Left ventricle myocardium inferior (tissue), 1 donor: ENCODE measurements at regions not wholly inside any gene's neighbourhood (a gene's known extent, or its start where the extent isn't known, plus 50 kb on each side); places are given as distances from the start of the nearest gene placed in this dataset.

Experiments used
- DNase-seq: peaks from one replicate; pipeline ENCODE4 v3.0.0-alpha.2; 2020
- H3K27ac ChIP-seq: fragments of 200-600 bp; replicated peaks from 2 replicates; pipeline ENCODE4 v1.8.0; 2021
- H3K27me3 ChIP-seq: fragments of 200-600 bp; 2 replicates; pipeline ENCODE4 v1.8.0; 2021; ENCODE audit warnings: low read depth
- H3K36me3 ChIP-seq: fragments of 200-600 bp; 2 replicates; pipeline ENCODE4 v1.8.0; 2021
- H3K4me1 ChIP-seq: fragments of 200-600 bp; 2 replicates; pipeline ENCODE4 v1.8.0; 2021
- H3K4me3 ChIP-seq: fragments of 200-600 bp; 2 replicates; pipeline ENCODE4 v1.8.0; 2021; ENCODE audit warnings: mild to moderate bottlenecking, moderate library complexity
- H3K9me3 ChIP-seq: fragments of 200-600 bp; replicated peaks from 2 replicates; pipeline ENCODE4 v1.8.0; 2021
- CTCF ChIP-seq: fragments of 200-600 bp; IDR thresholded peaks from 2 replicates; pipeline ENCODE4 v1.8.0; 2021; ENCODE audit warnings: antibody characterized with exemption, mild to moderate bottlenecking, borderline replicate concordance
- intact Hi-C: fragments of 100-400 bp; cut with micrococcal nuclease; formaldehyde crosslinking; loops from one replicate; pipeline ENCODE4 v1.11.0; 2022
- donor health status: DM: no; HTN: yes; CAD: no; lungs with severe emphysema.

GRCh38 chr2:57776916-57777315 is 269.7 kb upstream of the VRK2 start:
- no peaks in the 10 kb centered on the region for H3K4me1 ChIP-seq
- intact Hi-C loops = no loop called here
- no peaks in the 10 kb centered on the region for H3K9me3 ChIP-seq

GRCh38 chr2:57782587-57782986 is 264.0 kb upstream of the VRK2 start:
- TF ChIP-seq CTCF = no peak
- no peaks in the 10 kb centered on the region for H3K27me3 ChIP-seq
- H3K9me3 ChIP-seq = no peaks in the 10 kb centered on the region
- H3K4me1 ChIP-seq = no peaks in the 10 kb centered on the region
- intact Hi-C loops = no loop called here
- H3K4me3 ChIP-seq = no peak overlapping the region
- H3K27ac ChIP-seq = no peak overlapping the region
- H3K36me3 ChIP-seq = no peaks in the 10 kb centered on the region
- no peak for DNase-seq

More at GRCh38 chr2:57776916-57777315, 269.7 kb upstream of the VRK2 start:
- TF ChIP-seq CTCF = no peak
- Histone ChIP-seq H3K27ac (no peak overlapping the region), H3K4me3 (no peak overlapping the region), H3K27me3 (no peaks in the 10 kb centered on the region), H3K36me3 (no peaks in the 10 kb centered on the region)
- no peak for DNase-seq

- Histone ChIP-seq H3K36me3 (no peaks in the 10 kb centered on the region), H3K4me1 (no peaks in the 10 kb centered on the region), H3K4me3 (no peak overlapping the region), H3K27ac (no peak overlapping the region), H3K9me3 (peaks cover 15% of the 10 kb centered on the region), H3K27me3 (no peaks in the 10 kb centered on the region)
- no peak for DNase-seq
- intact Hi-C loops = no loop called here
- TF ChIP-seq CTCF = no peak
These were observed 253.3 kb upstream of the VRK2 start for GRCh38 chr2:57793310-57793709.

DNA sequence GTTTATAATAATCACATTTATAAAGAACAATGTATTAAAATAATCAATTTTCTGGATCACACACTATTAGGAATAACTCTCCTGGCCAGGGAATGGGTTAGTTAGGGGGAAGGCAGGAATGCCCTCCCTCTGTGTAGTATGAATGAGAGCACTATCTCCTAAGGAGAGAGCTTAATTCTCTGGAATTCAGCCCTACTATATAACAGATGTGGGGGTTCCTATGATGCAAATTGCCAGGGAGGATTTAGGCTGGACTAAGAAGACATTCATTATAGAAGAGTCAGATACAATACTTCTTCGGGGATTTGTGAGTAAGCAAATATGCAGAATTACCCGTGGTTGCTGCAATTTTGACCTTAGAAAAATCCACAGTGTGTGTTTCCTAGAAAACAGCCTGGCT is 250.1 kb upstream of the VRK2 start:
- H3K4me3 ChIP-seq = no peak overlapping the region
- no peaks in the 10 kb centered on the region for H3K36me3 ChIP-seq
- no peak for DNase-seq
- no peak overlapping the region for H3K27ac ChIP-seq
- H3K27me3 ChIP-seq = no peaks in the 10 kb centered on the region
- no peak for TF ChIP-seq CTCF
- no peaks in the 10 kb centered on the region for H3K4me1 ChIP-seq
- peaks cover 19% of the 10 kb centered on the region for H3K9me3 ChIP-seq
- intact Hi-C loops = no loop called here

DNA sequence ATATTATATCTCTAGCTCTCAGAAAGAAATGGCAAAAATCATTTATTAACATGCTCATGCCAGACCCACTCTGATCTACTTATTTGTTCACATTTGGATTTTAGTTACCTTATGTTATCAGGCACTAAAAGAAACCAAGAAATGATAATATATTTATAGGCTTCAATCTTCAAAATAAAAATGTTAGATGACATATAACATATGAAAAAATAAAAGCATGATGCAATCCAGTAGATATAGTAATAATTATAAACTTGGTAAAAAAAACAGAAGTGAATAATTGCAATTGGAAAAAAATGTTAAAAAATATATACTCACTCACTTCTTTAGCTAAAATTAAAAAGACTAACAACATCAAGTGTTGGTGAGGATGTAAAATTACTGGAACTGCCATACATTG is 248.3 kb upstream of the VRK2 start:
- intact Hi-C loops = no loop called here
- Histone ChIP-seq H3K27me3 (no peaks in the 10 kb centered on the region), H3K27ac (no peak overlapping the region), H3K4me1 (no peaks in the 10 kb centered on the region), H3K9me3 (peaks cover 10% of the 10 kb centered on the region), H3K36me3 (no peaks in the 10 kb centered on the region), H3K4me3 (no peak overlapping the region)
- DNase-seq = no peak
- no peak for TF ChIP-seq CTCF

GRCh38 chr2:57802243-57802642 is 244.4 kb upstream of the VRK2 start:
- no peaks in the 10 kb centered on the region for H3K36me3 ChIP-seq
- no peaks in the 10 kb centered on the region for H3K4me1 ChIP-seq
- DNase-seq = no peak
- peaks cover 10% of the 10 kb centered on the region for H3K9me3 ChIP-seq
- no peak overlapping the region for H3K27ac ChIP-seq
- H3K27me3 ChIP-seq = no peaks in the 10 kb centered on the region
- intact Hi-C loops = no loop called here
- no peak for TF ChIP-seq CTCF
- no peak overlapping the region for H3K4me3 ChIP-seq
